ENCODE measurements at regions not wholly inside any gene's neighbourhood (a gene's known extent, or its start where the extent isn't known, plus 50 kb on each side); places are given as distances from the start of the nearest gene placed in this dataset.

GRCh38 chr7:81317741-81318140, 398.9 kb upstream of the SEMA3C start:
- TF ChIP-seq CTCF (IDR thresholded peaks at IDR 0.05) (no peak), POLR2A (IDR thresholded peaks at IDR 0.05) (no peak)
